Thyroid gland (tissue), 4 donors: ENCODE measurements at regions not wholly inside any gene's neighbourhood (a gene's known extent, or its start where the extent isn't known, plus 50 kb on each side); places are given as distances from the start of the nearest gene placed in this dataset.
"Not testable (repeated sequence)": the region's sequence is repeated elsewhere in the genome, so short reads cannot be mapped to it uniquely, and the experiment has no call there.

Experiments used
- DNase-seq, 2 donors: peaks; one replicate each; pipeline ENCODE4 v3.0.0-alpha.2; 2019
- H3K27ac ChIP-seq, 3 donors: fragments of 200-600 bp; sonication (generic); 1 replicate in 2 of 3; 2 replicates in 1 of 3; pipeline ENCODE4 v1.5.1; 2016 to 2019; ENCODE audit warnings: mild to moderate bottlenecking in 1 of 3, moderate library complexity in 1 of 3
- H3K27me3 ChIP-seq: fragments of 200-600 bp; sonication (generic); one replicate; pipeline ENCODE4 v1.5.1; 2019
- H3K36me3 ChIP-seq, 2 donors: fragments of 200-600 bp; sonication (generic); one replicate each; pipeline ENCODE4 v1.5.1; 2016 to 2019
- H3K4me1 ChIP-seq, 2 donors: fragments of 200-600 bp; sonication (generic); one replicate each; pipeline ENCODE4 v1.5.1; 2017 to 2019
- H3K4me3 ChIP-seq, 3 donors: fragments of 200-600 bp; sonication (generic); replicated peaks in 1 of 3; 1 replicate in 2 of 3; 2 replicates in 1 of 3; pipeline ENCODE4 v1.5.1; 2016; ENCODE audit warnings: mild to moderate bottlenecking in 1 of 3
- H3K9me3 ChIP-seq: fragments of 200-600 bp; sonication (generic); one replicate; pipeline ENCODE4 v1.5.1; 2017
- CTCF ChIP-seq, 6 experiments: fragments of 200-600 bp in 3 of 6; fragments of 450-650 bp in 3 of 6; sonication (generic) in 3 of 6; IDR thresholded peaks; one replicate each; pipeline ENCODE4 v1.5.1; 2016 to 2019; ENCODE audit warnings: antibody characterized with exemption in 6 of 6, mild to moderate bottlenecking in 2 of 6, inconsistent platforms in 1 of 6, moderate library complexity in 1 of 6
- POLR2A ChIP-seq, 2 donors: fragments of 450-650 bp; IDR thresholded peaks; one replicate each; pipeline ENCODE4 v1.6.1; 2017; ENCODE audit warnings: antibody characterized with exemption in 2 of 2, mild to moderate bottlenecking in 2 of 2, moderate library complexity in 1 of 2
- WGBS, 2 donors: methylation state at CpG; one replicate each; pipeline ENCODE4 v1.1.5; 2017; 5-methylcytosine and 5-hydroxymethylcytosine counted together
- intact Hi-C: fragments of 100-400 bp; cut with DNase I; formaldehyde crosslinking; loops from one replicate; pipeline ENCODE4 v1.15.1; 2023

GRCh38 chr6:15911753-15912504 is 217.0 kb upstream of the MYLIP start:
- H3K4me3 ChIP-seq: no peak overlapping the region
- no peaks in the 10 kb centered on the region for H3K27me3 ChIP-seq
- H3K36me3 ChIP-seq: no peaks in the 10 kb centered on the region
- no peaks in the 10 kb centered on the region for H3K4me1 ChIP-seq
- intact Hi-C loops: no loop called here
- no peak for DNase-seq
- 77 to 86% methylated on average over 6 of the region's 6 CpGs for WGBS, 2 donors
- no peak for TF ChIP-seq POLR2A (IDR thresholded peaks at IDR 0.05)
- TF ChIP-seq CTCF (IDR thresholded peaks at IDR 0.05): no peak
- H3K27ac ChIP-seq: no peak overlapping the region
- no peaks in the 10 kb centered on the region for H3K9me3 ChIP-seq

- WGBS, 2 donors: 91 to 94% methylated on average over 9 to 10 of the region's 10 CpGs
- intact Hi-C loops: no loop called here
Measured at GRCh38 chr6:15909290-15910070, 219.4 kb upstream of the MYLIP start.

GRCh38 chr6:15908871-15909270 is 220.0 kb upstream of the MYLIP start:
- intact Hi-C loops: no loop called here
- no peaks in the 10 kb centered on the region for H3K4me1 ChIP-seq
- no peaks in the 10 kb centered on the region for H3K27me3 ChIP-seq
- no peak overlapping the region for H3K27ac ChIP-seq
- no peak for DNase-seq
- no peaks in the 10 kb centered on the region for H3K9me3 ChIP-seq
- 89 to 91% methylated on average over 5 of the region's 5 CpGs for WGBS, 2 donors
- H3K36me3 ChIP-seq: no peaks in the 10 kb centered on the region
- H3K4me3 ChIP-seq: no peak overlapping the region
- no peak for TF ChIP-seq CTCF (IDR thresholded peaks at IDR 0.05)
- TF ChIP-seq POLR2A (IDR thresholded peaks at IDR 0.05): no peak

More at GRCh38 chr6:15909290-15910070, 219.4 kb upstream of the MYLIP start:
- no peak for DNase-seq
- no peak for TF ChIP-seq POLR2A (IDR thresholded peaks at IDR 0.05)
- no peak for TF ChIP-seq CTCF (IDR thresholded peaks at IDR 0.05)
- no peak overlapping the region for H3K4me3 ChIP-seq
- H3K27me3 ChIP-seq: no peaks in the 10 kb centered on the region
- no peaks in the 10 kb centered on the region for H3K36me3 ChIP-seq
- no peak overlapping the region for H3K27ac ChIP-seq
- no peaks in the 10 kb centered on the region for H3K4me1 ChIP-seq
- H3K9me3 ChIP-seq: no peaks in the 10 kb centered on the region

- Histone ChIP-seq H3K4me3 (no peak overlapping the region), H3K9me3 (no peaks in the 10 kb centered on the region), H3K4me1 (no peaks in the 10 kb centered on the region), H3K27me3 (no peaks in the 10 kb centered on the region), H3K27ac (no peak overlapping the region), H3K36me3 (no peaks in the 10 kb centered on the region)
- DNase-seq: no peak
- intact Hi-C loops: no loop called here
- TF ChIP-seq CTCF (IDR thresholded peaks at IDR 0.05) (no peak), POLR2A (IDR thresholded peaks at IDR 0.05) (no peak)
- 72% methylated on average over 11 of the region's 11 CpGs for WGBS, 2 donors
Measured at GRCh38 chr6:15907914-15908518, 220.9 kb upstream of the MYLIP start.

GRCh38 chr6:15907220-15907913 is 221.5 kb upstream of the MYLIP start:
- DNase-seq, H3K4me3 ChIP-seq, H3K9me3 ChIP-seq, H3K4me1 ChIP-seq, H3K27me3 ChIP-seq, H3K36me3 ChIP-seq, H3K27ac ChIP-seq, intact Hi-C loops: not testable (repeated sequence)
- 82 to 84% methylated on average over 7 of the region's 7 CpGs for WGBS, 2 donors
